IMR-90 (cell line): ENCODE measurements at regions not wholly inside any gene's neighbourhood (a gene's known extent, or its start where the extent isn't known, plus 50 kb on each side); places are given as distances from the start of the nearest gene placed in this dataset.
A peak's percentile ranks its signal among the peaks of the same experiment; 100 is the strongest.

Experiments used
- CEBPB ChIP-seq: IDR thresholded peaks from 2 replicates; pipeline ENCODE4 v1.6.1; 2012; ENCODE audit warnings: low read depth, low read length, improper control_type of control experiment
- CHD1 ChIP-seq: IDR thresholded peaks from 2 replicates; pipeline ENCODE4 v1.6.1; 2012; ENCODE audit warnings: low read depth, low read length, improper control_type of control experiment
- MAFK ChIP-seq: IDR thresholded peaks from 2 replicates; pipeline ENCODE4 v1.6.1; 2012; ENCODE audit warnings: low read depth, low read length, improper control_type of control experiment
- NFE2L2 ChIP-seq: fragments of 150-350 bp; IDR thresholded peaks from 2 replicates; pipeline ENCODE4 v1.6.1; 2016; ENCODE audit warnings: low read depth, mild to moderate bottlenecking, low read length
- POLR2A ChIP-seq: IDR thresholded peaks from 2 replicates; pipeline ENCODE4 v1.6.1; 2012; ENCODE audit warnings: mild to moderate bottlenecking, low read depth, low read length
- RAD21 ChIP-seq: IDR thresholded peaks from 2 replicates; pipeline ENCODE4 v1.6.1; 2012; ENCODE audit warnings: low read length, improper control_type of control experiment
- RCOR1 ChIP-seq: IDR thresholded peaks from 2 replicates; pipeline ENCODE4 v1.6.1; 2012; ENCODE audit warnings: mild to moderate bottlenecking, low read length, improper control_type of control experiment; ENCODE audit not compliant: insufficient replicate concordance
- RFX5 ChIP-seq: IDR thresholded peaks from 2 replicates; pipeline ENCODE4 v1.8.0; 2012; ENCODE audit warnings: low read depth, mild to moderate bottlenecking, low read length, moderate library complexity
- SMC3 ChIP-seq: fragments of 150-350 bp; IDR thresholded peaks from 2 replicates; pipeline ENCODE4 v1.6.1; 2016; ENCODE audit warnings: low read depth, mild to moderate bottlenecking, antibody characterized with exemption, low read length, moderate library complexity
- TF ChIP-seq, protein P1 (sequence below): conservative IDR thresholded peaks from 2 replicates; pipeline ENCODE4 v1.5.1; 2012; ENCODE audit warnings: mild to moderate bottlenecking, low read depth, low read length, improper control_type of control experiment
- TF ChIP-seq, protein P2 (sequence below): fragments of 150-350 bp; IDR thresholded peaks from 2 replicates; pipeline ENCODE4 v1.6.1; 2017; ENCODE audit warnings: mild to moderate bottlenecking, antibody characterized with exemption, low read length, low read depth
- TF ChIP-seq, protein P3 (sequence below): fragments of 150-350 bp; IDR thresholded peaks from 2 replicates; pipeline ENCODE4 v1.6.1; 2016; ENCODE audit warnings: low read depth, mild to moderate bottlenecking, low read length, moderate library complexity, borderline replicate concordance

DNA sequence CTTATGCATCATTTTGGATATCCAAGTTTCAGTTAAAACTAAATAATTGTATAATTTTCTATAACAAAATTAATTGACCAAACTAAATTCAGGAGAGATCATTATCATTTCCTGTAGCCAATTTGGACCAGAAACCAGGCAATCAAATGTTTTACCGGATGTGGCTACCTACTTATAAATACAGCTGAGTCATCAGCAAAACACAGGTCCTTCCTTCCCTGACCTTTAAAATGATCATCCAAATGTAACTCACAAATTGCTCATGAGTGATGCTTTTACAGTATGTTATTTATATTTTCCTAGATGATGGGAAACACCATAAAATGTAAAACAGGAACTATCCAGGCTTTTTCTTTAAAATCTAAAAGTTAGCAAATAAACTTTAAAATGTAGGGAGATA is 133.7 kb downstream of the CBLN2 start:
- TF ChIP-seq, protein P1, sequence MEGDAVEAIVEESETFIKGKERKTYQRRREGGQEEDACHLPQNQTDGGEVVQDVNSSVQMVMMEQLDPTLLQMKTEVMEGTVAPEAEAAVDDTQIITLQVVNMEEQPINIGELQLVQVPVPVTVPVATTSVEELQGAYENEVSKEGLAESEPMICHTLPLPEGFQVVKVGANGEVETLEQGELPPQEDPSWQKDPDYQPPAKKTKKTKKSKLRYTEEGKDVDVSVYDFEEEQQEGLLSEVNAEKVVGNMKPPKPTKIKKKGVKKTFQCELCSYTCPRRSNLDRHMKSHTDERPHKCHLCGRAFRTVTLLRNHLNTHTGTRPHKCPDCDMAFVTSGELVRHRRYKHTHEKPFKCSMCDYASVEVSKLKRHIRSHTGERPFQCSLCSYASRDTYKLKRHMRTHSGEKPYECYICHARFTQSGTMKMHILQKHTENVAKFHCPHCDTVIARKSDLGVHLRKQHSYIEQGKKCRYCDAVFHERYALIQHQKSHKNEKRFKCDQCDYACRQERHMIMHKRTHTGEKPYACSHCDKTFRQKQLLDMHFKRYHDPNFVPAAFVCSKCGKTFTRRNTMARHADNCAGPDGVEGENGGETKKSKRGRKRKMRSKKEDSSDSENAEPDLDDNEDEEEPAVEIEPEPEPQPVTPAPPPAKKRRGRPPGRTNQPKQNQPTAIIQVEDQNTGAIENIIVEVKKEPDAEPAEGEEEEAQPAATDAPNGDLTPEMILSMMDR = no peak
- TF ChIP-seq POLR2A = no peak
- TF ChIP-seq, protein P2, sequence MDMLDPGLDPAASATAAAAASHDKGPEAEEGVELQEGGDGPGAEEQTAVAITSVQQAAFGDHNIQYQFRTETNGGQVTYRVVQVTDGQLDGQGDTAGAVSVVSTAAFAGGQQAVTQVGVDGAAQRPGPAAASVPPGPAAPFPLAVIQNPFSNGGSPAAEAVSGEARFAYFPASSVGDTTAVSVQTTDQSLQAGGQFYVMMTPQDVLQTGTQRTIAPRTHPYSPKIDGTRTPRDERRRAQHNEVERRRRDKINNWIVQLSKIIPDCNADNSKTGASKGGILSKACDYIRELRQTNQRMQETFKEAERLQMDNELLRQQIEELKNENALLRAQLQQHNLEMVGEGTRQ = no peak
- TF ChIP-seq RCOR1 = no peak
- no peak for TF ChIP-seq RAD21
- TF ChIP-seq, protein P3, sequence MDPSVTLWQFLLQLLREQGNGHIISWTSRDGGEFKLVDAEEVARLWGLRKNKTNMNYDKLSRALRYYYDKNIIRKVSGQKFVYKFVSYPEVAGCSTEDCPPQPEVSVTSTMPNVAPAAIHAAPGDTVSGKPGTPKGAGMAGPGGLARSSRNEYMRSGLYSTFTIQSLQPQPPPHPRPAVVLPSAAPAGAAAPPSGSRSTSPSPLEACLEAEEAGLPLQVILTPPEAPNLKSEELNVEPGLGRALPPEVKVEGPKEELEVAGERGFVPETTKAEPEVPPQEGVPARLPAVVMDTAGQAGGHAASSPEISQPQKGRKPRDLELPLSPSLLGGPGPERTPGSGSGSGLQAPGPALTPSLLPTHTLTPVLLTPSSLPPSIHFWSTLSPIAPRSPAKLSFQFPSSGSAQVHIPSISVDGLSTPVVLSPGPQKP = no peak
- peak; percentile 69 for TF ChIP-seq MAFK
- no peak for TF ChIP-seq CEBPB
- TF ChIP-seq NFE2L2 = 0 out of 2 replicates have a peak, but pooled peaks have one; percentile 8
- TF ChIP-seq SMC3 = no peak
- no peak for TF ChIP-seq RFX5
- no peak for TF ChIP-seq CHD1
